Testis (tissue), 2 donors: ENCODE measurements at regions not wholly inside any gene's neighbourhood (a gene's known extent, or its start where the extent isn't known, plus 50 kb on each side); places are given as distances from the start of the nearest gene placed in this dataset.

Experiments used
- CTCF ChIP-seq, 3 experiments: fragments of 450-650 bp in 2 of 3; fragments of 200-600 bp in 1 of 3; sonication (generic) in 1 of 3; IDR thresholded peaks; one replicate each; pipeline ENCODE4 v1.5.1; 2016 to 2019; ENCODE audit warnings: antibody characterized with exemption in 3 of 3, mild to moderate bottlenecking in 2 of 3, moderate library complexity in 1 of 3
- POLR2A ChIP-seq: fragments of 450-650 bp; IDR thresholded peaks from one replicate; pipeline ENCODE4 v1.6.1; 2017; ENCODE audit warnings: antibody characterized with exemption, mild to moderate bottlenecking, moderate library complexity

DNA sequence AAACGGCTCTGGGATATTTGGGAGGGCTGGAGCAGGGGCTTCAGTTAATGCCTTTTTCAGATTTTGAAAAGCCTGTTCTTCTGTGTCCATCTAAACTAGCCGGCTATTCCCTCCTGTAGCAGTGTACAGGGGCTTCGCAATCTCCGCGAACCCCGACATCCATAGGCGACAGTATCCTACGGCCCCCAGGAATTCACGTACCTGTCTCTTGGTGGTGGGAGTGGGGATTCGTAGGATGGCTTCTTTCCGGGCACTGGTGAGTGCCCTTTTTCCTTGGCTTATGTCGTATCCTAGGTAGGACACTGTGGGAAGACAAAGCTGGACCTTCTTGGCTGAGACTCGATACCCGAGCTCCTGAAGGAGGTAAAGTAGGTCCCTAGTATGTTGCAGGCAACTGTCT lies 153.1 kb downstream of the TRIM27 start:
- TF ChIP-seq POLR2A (no peak), CTCF (IDR thresholded peaks at IDR 0.05) (no peak)
